Pons (tissue), 1 donor: ENCODE measurements at regions not wholly inside any gene's neighbourhood (a gene's known extent, or its start where the extent isn't known, plus 50 kb on each side); places are given as distances from the start of the nearest gene placed in this dataset.

Experiments
- DNase-seq: peaks from one replicate; pipeline ENCODE4 v3.0.0-alpha.2; 2016; ENCODE audit warnings: low spot score

GRCh38 chr2:238790126-238790832 lies 57.6 kb upstream of the TWIST2 start:
- no peak for DNase-seq

GRCh38 chr2:238790833-238791230 lies 57.1 kb upstream of the TWIST2 start:
- DNase-seq, result no peak

GRCh38 chr2:238791354-238791753 lies 56.5 kb upstream of the TWIST2 start:
- no peak for DNase-seq

- DNase-seq, result no peak
Observed at GRCh38 chr2:238793306-238793705, 54.6 kb upstream of the TWIST2 start.

GRCh38 chr2:238793801-238794449 lies 54.0 kb upstream of the TWIST2 start:
- no peak for DNase-seq

- DNase-seq, result no peak
Observed at GRCh38 chr2:238796223-238796885, 51.5 kb upstream of the TWIST2 start.

GRCh38 chr2:238797537-238797936 lies 50.3 kb upstream of the TWIST2 start:
- DNase-seq, result no peak
